Heart left ventricle (tissue), 16 donors: ENCODE measurements at regions not wholly inside any gene's neighbourhood (a gene's known extent, or its start where the extent isn't known, plus 50 kb on each side); places are given as distances from the start of the nearest gene placed in this dataset.

ENCODE experiments used
- ATAC-seq, 4 donors: fragments of 200-7000 bp; cut with Tn5 transposase; one replicate each; pipeline ENCODE4 v1.9.1; 2020 to 2022; ENCODE audit warnings: moderate library complexity in 4 of 4, mild to moderate bottlenecking in 3 of 4, moderate number of reproducible peaks in 1 of 4
- DNase-seq, 5 donors: peaks; one replicate each; pipeline ENCODE4 v3.0.0-alpha.2; 2020
- H3K27ac ChIP-seq, 12 donors: fragments of 200-600 bp; sonication (generic) in 4 of 12; one replicate each; pipeline versions ENCODE4 v1.5.0 to v1.8.0; 2016 to 2022; ENCODE audit warnings: mild to moderate bottlenecking in 2 of 12
- H3K27me3 ChIP-seq, 9 donors: fragments of 200-600 bp; sonication (generic) in 2 of 9; one replicate each; pipeline versions ENCODE4 v1.5.1 to v1.8.0; 2016 to 2022; ENCODE audit warnings: mild to moderate bottlenecking in 3 of 9
- H3K36me3 ChIP-seq, 9 donors: fragments of 200-600 bp; sonication (generic) in 2 of 9; one replicate each; pipeline versions ENCODE4 v1.5.0 to v1.8.0; 2018 to 2022; ENCODE audit warnings: mild to moderate bottlenecking in 2 of 9
- H3K4me1 ChIP-seq, 12 donors: fragments of 200-600 bp; sonication (generic) in 4 of 12; one replicate each; pipeline versions ENCODE4 v1.5.0 to v1.8.0; 2016 to 2022; ENCODE audit warnings: mild to moderate bottlenecking in 3 of 12
- H3K4me3 ChIP-seq, 12 donors: fragments of 200-600 bp; sonication (generic) in 4 of 12; one replicate each; pipeline versions ENCODE4 v1.5.0 to v1.8.0; 2017 to 2022; ENCODE audit warnings: mild to moderate bottlenecking in 9 of 12, moderate library complexity in 4 of 12
- H3K9me3 ChIP-seq, 12 donors: fragments of 200-600 bp; sonication (generic) in 4 of 12; one replicate each; pipeline versions ENCODE4 v1.5.0 to v1.8.0; 2016 to 2022; ENCODE audit warnings: mild to moderate bottlenecking in 1 of 12
- CTCF ChIP-seq, 12 donors: fragments of 200-600 bp; sonication (generic) in 4 of 12; IDR thresholded peaks; one replicate each; pipeline versions ENCODE4 v1.5.0 to v1.8.0; 2018 to 2022; ENCODE audit warnings: antibody characterized with exemption in 12 of 12, mild to moderate bottlenecking in 5 of 12
- POLR2A ChIP-seq, 2 donors: fragments of 450-650 bp; IDR thresholded peaks; one replicate each; pipeline ENCODE4 v1.6.1; 2017; ENCODE audit warnings: antibody characterized with exemption in 2 of 2, mild to moderate bottlenecking in 2 of 2, moderate library complexity in 2 of 2
- WGBS, 4 donors: extraction: QIAGEN DNeasy Blood & Tissue Kit in 2 of 4; methylation state at CpG; one replicate each; pipeline versions ENCODE4 v1.1.5 to v1.1.7; 2013 to 2018; 5-methylcytosine and 5-hydroxymethylcytosine counted together
- intact Hi-C, 10 donors: fragments of 100-400 bp; cut with DNase I; formaldehyde crosslinking; loops; one replicate each; pipeline versions ENCODE4 v1.11.1 to v1.14.2; 2022
- donor health status: ischemic (EF 13 %, LVEDD 7.1; RV severe dilation, severe dysfunction).
- donor health status: healthy with polysubstance abuse.
- donor health status: DM: no; HTN: yes; CAD: no.
- donor health status: DM: no; HTN: no; CAD: no.
- donor health status: ischemic (EF 25% LVEDD 6.9; RV normal size, moderate dysfunction).
- donor health status: ischemic (EF 25% LVEDD 5.7; RV mildly dilated, moderate dysfunction).
- donor health status: healthy.
- donor health status: DM: yes; HTN: yes; CAD: no.
- donor health status: ischemic (EF 35%, LVEDD 5.7; RV mildly dilated, moderate dysfunction).
- donor health status: nonischemic (EF 11% LVEDD 7.7; RV severe dilation, severe dysfunction).
- donor health status: DM: yes; HTN: yes; CAD: no.
- donor health status: PGD.
- donor health status: ischemic (EF 29% LVEDD 5.4; RV normal size, mild dysfunction).
- donor health status: nonischemic (EF 23%, LVEDD 6.1; RV moderate dilation, normal function).

- Histone ChIP-seq H3K9me3 (peaks cover 0 to 7% (median 0%) of the 10 kb centered on the region in 12 donors), H3K36me3 (no peaks in the 10 kb centered on the region), H3K27me3 (peaks cover 0 to 4% (median 0%) of the 10 kb centered on the region in 9 donors), H3K27ac (no peak overlapping the region), H3K4me1 (no peaks in the 10 kb centered on the region), H3K4me3 (no peak overlapping the region)
- intact Hi-C loops: no loop called here
- no peak for TF ChIP-seq POLR2A (IDR thresholded peaks at IDR 0.05)
- no peak for TF ChIP-seq CTCF (IDR thresholded peaks at IDR 0.05)
- 52 to 74% (median 59%) methylated on average over 1 of the region's 1 CpG for WGBS, 4 donors
- DNase-seq: no peak
- no peak for ATAC-seq
Observed at GRCh38 chr3:168653255-168653654, 557.5 kb upstream of the GOLIM4 start.

DNA sequence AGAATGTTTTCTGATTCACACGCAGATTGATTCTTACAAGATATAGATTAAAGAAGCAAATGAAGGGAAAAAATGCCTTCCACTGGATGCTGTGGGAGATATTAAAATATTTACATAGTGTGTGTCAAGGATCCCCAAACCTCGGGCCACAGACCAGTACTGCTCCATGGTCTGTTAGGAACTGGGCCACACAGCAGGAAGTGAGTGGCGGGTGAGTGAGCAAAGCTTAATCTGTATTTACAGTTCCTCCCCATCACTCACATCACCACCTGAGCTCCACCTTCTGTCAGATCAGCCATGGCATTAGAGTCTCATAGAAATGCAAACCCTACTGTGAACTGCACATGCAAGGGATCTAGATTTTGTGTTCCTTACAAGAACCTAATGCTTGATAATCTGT is 552.6 kb upstream of the GOLIM4 start:
- DNase-seq (no peak), ATAC-seq (no peak)
- 82 to 88% (median 87%) methylated on average over 3 of the region's 3 CpGs for WGBS, 4 donors
- no peak for TF ChIP-seq CTCF (IDR thresholded peaks at IDR 0.05)
- TF ChIP-seq POLR2A (IDR thresholded peaks at IDR 0.05): no peak
- Histone ChIP-seq H3K36me3 (no peaks in the 10 kb centered on the region), H3K9me3 (no peaks in the 10 kb centered on the region), H3K4me1 (no peaks in the 10 kb centered on the region), H3K27me3 (peaks cover 0 to 4% (median 0%) of the 10 kb centered on the region in 9 donors), H3K4me3 (no peak overlapping the region), H3K27ac (no peak overlapping the region)
- intact Hi-C loops: no loop called here

- Histone ChIP-seq H3K9me3 (no peaks in the 10 kb centered on the region), H3K4me1 (no peaks in the 10 kb centered on the region), H3K4me3 (no peak overlapping the region), H3K36me3 (no peaks in the 10 kb centered on the region), H3K27me3 (no peaks in the 10 kb centered on the region), H3K27ac (no peak overlapping the region)
- DNase-seq (no peak), ATAC-seq (no peak)
- TF ChIP-seq CTCF (IDR thresholded peaks at IDR 0.05): no peak
- no peak for TF ChIP-seq POLR2A (IDR thresholded peaks at IDR 0.05)
- intact Hi-C loops: no loop called here
Observed at GRCh38 chr3:168647582-168647981, 551.9 kb upstream of the GOLIM4 start.

DNA sequence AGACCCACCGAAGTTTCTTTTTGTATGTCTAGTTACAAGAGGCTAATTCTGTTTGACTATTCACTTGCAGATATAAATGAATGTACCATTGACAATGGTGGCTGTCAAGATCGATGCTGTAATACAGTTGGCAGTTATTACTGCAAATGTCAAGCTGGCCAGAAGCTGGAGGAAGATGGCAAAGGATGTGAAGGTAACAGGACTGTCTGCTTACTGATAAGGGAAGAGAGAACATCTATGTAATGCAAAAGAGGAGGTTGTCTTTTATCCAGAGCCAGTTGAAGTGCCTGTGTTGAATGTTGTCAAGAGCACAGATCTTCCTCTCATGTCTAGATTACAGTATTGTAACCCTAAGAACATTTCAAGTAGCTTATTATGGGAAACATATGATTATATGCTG is 549.5 kb upstream of the GOLIM4 start:
- ATAC-seq: no peak
- no peak for TF ChIP-seq POLR2A (IDR thresholded peaks at IDR 0.05)
- no peak for TF ChIP-seq CTCF (IDR thresholded peaks at IDR 0.05)
- H3K4me3 ChIP-seq: no peak overlapping the region
- no peak for DNase-seq
- no peaks in the 10 kb centered on the region for H3K4me1 ChIP-seq
- no peaks in the 10 kb centered on the region for H3K36me3 ChIP-seq
- no peak overlapping the region for H3K27ac ChIP-seq
- intact Hi-C loops: no loop called here
- H3K9me3 ChIP-seq: no peaks in the 10 kb centered on the region
- H3K27me3 ChIP-seq: no peaks in the 10 kb centered on the region
- 66 to 87% (median 73%) methylated on average over 2 of the region's 2 CpGs for WGBS, 4 donors
